GM19397 (cell line): ENCODE measurements at regions not wholly inside any gene's neighbourhood (a gene's known extent, or its start where the extent isn't known, plus 50 kb on each side); places are given as distances from the start of the nearest gene placed in this dataset.
"Not testable (repeated sequence)": the region's sequence is repeated elsewhere in the genome, so short reads cannot be mapped to it uniquely, and the experiment has no call there.

Experiments
- ATAC-seq: cut with Tn5 transposase; IDR thresholded peaks from one replicate; pipeline ENCODE4 v1.9.1; 2021; ENCODE audit warnings: mild to moderate bottlenecking, moderate library complexity; ENCODE audit not compliant: unreplicated experiment

- no peak for ATAC-seq
Observed at GRCh38 chr5:91927439-91927838, 544.3 kb upstream of the ARRDC3 start.

GRCh38 chr5:91925249-91925648 lies 542.1 kb upstream of the ARRDC3 start:
- no peak for ATAC-seq

- not testable (repeated sequence) for ATAC-seq
Observed at GRCh38 chr5:91917037-91917814, 534.1 kb upstream of the ARRDC3 start.

GRCh38 chr5:91910655-91911054 lies 527.5 kb upstream of the ARRDC3 start:
- ATAC-seq, result no peak

- no peak for ATAC-seq
Observed at GRCh38 chr5:91910247-91910646, 527.1 kb upstream of the ARRDC3 start.

GRCh38 chr5:91906494-91906893 lies 523.4 kb upstream of the ARRDC3 start:
- ATAC-seq, result no peak

- no peak for ATAC-seq
Observed at GRCh38 chr5:91906027-91906426, 522.9 kb upstream of the ARRDC3 start.

- no peak for ATAC-seq
Observed at GRCh38 chr5:91898898-91899297, 515.8 kb upstream of the ARRDC3 start.

- no peak for ATAC-seq
Observed at GRCh38 chr5:91898019-91898418, 514.9 kb upstream of the ARRDC3 start.

- ATAC-seq, result no peak
Observed at GRCh38 chr5:91888810-91889209, 505.7 kb upstream of the ARRDC3 start.

GRCh38 chr5:91885291-91886265 lies 502.5 kb upstream of the ARRDC3 start:
- no peak for ATAC-seq

- no peak for ATAC-seq
Observed at GRCh38 chr5:91884036-91884435, 500.9 kb upstream of the ARRDC3 start.

GRCh38 chr5:91875196-91875779 lies 492.2 kb upstream of the ARRDC3 start:
- no peak for ATAC-seq

GRCh38 chr5:91867799-91868198 lies 484.7 kb upstream of the ARRDC3 start:
- no peak for ATAC-seq

- no peak for ATAC-seq
Observed at GRCh38 chr5:91865915-91866314, 482.8 kb upstream of the ARRDC3 start.

- no peak for ATAC-seq
Observed at GRCh38 chr5:91864962-91865361, 481.8 kb upstream of the ARRDC3 start.

- ATAC-seq, result no peak
Observed at GRCh38 chr5:91851670-91852069, 468.6 kb upstream of the ARRDC3 start.

GRCh38 chr5:91850031-91850430 lies 466.9 kb upstream of the ARRDC3 start:
- no peak for ATAC-seq

GRCh38 chr5:91849069-91849468 lies 466.0 kb upstream of the ARRDC3 start:
- ATAC-seq, result no peak

- ATAC-seq, result no peak
Observed at GRCh38 chr5:91848453-91848852, 465.3 kb upstream of the ARRDC3 start.

- ATAC-seq, result no peak
Observed at GRCh38 chr5:91841423-91841822, 458.3 kb upstream of the ARRDC3 start.
